ENCODE measurements at regions not wholly inside any gene's neighbourhood (a gene's known extent, or its start where the extent isn't known, plus 50 kb on each side); places are given as distances from the start of the nearest gene placed in this dataset.

GRCh38 chr1:177615251-177615650, 354.6 kb downstream of the SEC16B start:
- Histone ChIP-seq H3K27me3 (no peaks in the 10 kb centered on the region), H3K9me3 (no peaks in the 10 kb centered on the region), H3K36me3 (no peaks in the 10 kb centered on the region), H3K4me1 (peaks cover 0 to 3% (median 0%) of the 10 kb centered on the region in 4 donors), H3K27ac (no peak overlapping the region), H3K4me3 (no peak overlapping the region)
- no peak for DNase-seq
- TF ChIP-seq CTCF (IDR thresholded peaks at IDR 0.05) (no peak), POLR2AphosphoS5 (IDR thresholded peaks at IDR 0.05) (no peak), EP300 (IDR thresholded peaks at IDR 0.05) (no peak), POLR2A (IDR thresholded peaks at IDR 0.05) (no peak)
- intact Hi-C loops (cut with DNase I): no loop called here
- 82 to 83% methylated on average over 3 of the region's 3 CpGs for WGBS, 2 donors

GRCh38 chr1:177611402-177611801, 358.5 kb downstream of the SEC16B start:
- WGBS, 2 donors: 87 to 90% methylated on average over 1 of the region's 1 CpG
- H3K4me1 ChIP-seq: peaks cover 0 to 3% (median 0%) of the 10 kb centered on the region in 4 donors
- intact Hi-C loops (cut with DNase I): no loop called here

GRCh38 chr1:177609953-177610352, 359.9 kb downstream of the SEC16B start:
- intact Hi-C loops (cut with DNase I): no loop called here
- H3K36me3 ChIP-seq: no peaks in the 10 kb centered on the region
- DNase-seq: no peak
- no peak overlapping the region for H3K4me3 ChIP-seq
- H3K9me3 ChIP-seq: peaks cover 0 to under 1% (median 0%) of the 10 kb centered on the region in 4 donors
- H3K27ac ChIP-seq: no peak overlapping the region
- WGBS, 2 donors: 85 to 86% methylated on average over 2 of the region's 2 CpGs
- H3K4me1 ChIP-seq: peaks cover 0 to 3% (median 0%) of the 10 kb centered on the region in 4 donors
- no peaks in the 10 kb centered on the region for H3K27me3 ChIP-seq
- TF ChIP-seq POLR2AphosphoS5 (IDR thresholded peaks at IDR 0.05): no peak
- no peak for TF ChIP-seq CTCF (IDR thresholded peaks at IDR 0.05)
- TF ChIP-seq EP300 (IDR thresholded peaks at IDR 0.05): no peak
- TF ChIP-seq POLR2A (IDR thresholded peaks at IDR 0.05): no peak

More at GRCh38 chr1:177611402-177611801, 358.5 kb downstream of the SEC16B start:
- no peak for DNase-seq
- Histone ChIP-seq H3K27ac (no peak overlapping the region), H3K36me3 (no peaks in the 10 kb centered on the region), H3K9me3 (no peaks in the 10 kb centered on the region), H3K27me3 (no peaks in the 10 kb centered on the region), H3K4me3 (no peak overlapping the region)
- TF ChIP-seq CTCF (IDR thresholded peaks at IDR 0.05) (no peak), EP300 (IDR thresholded peaks at IDR 0.05) (no peak), POLR2A (IDR thresholded peaks at IDR 0.05) (no peak), POLR2AphosphoS5 (IDR thresholded peaks at IDR 0.05) (peak in 1 of 4 donors; percentile 45)

- no peak for DNase-seq
- 84 to 85% methylated on average over 1 of the region's 1 CpG for whole genome bisulfite sequencing, 2 donors
- no peaks in the 10 kb centered on the region for H3K36me3 ChIP-seq
- H3K4me1 ChIP-seq: no peaks in the 10 kb centered on the region
- no peak overlapping the region for H3K27ac ChIP-seq
- intact Hi-C loops (cut with DNase I): no loop called here
- H3K27me3 ChIP-seq: no peaks in the 10 kb centered on the region
- H3K9me3 ChIP-seq: peaks cover 0 to 2% (median 0%) of the 10 kb centered on the region in 4 donors
- TF ChIP-seq EP300 (IDR thresholded peaks at IDR 0.05) (no peak), POLR2AphosphoS5 (IDR thresholded peaks at IDR 0.05) (no peak), CTCF (IDR thresholded peaks at IDR 0.05) (no peak), POLR2A (IDR thresholded peaks at IDR 0.05) (no peak)
- H3K4me3 ChIP-seq: no peak overlapping the region
Measured at GRCh38 chr1:177600936-177601335, 368.9 kb downstream of the SEC16B start.

- no peaks in the 10 kb centered on the region for H3K4me1 ChIP-seq
- no peak overlapping the region for H3K4me3 ChIP-seq
- H3K27me3 ChIP-seq: no peaks in the 10 kb centered on the region
- peaks cover 0 to 2% (median 0%) of the 10 kb centered on the region in 4 donors for H3K9me3 ChIP-seq
- H3K27ac ChIP-seq: no peak overlapping the region
- intact Hi-C loops (cut with DNase I): no loop called here
- no peaks in the 10 kb centered on the region for H3K36me3 ChIP-seq
- WGBS, 2 donors: 58 to 63% methylated on average over 2 of the region's 2 CpGs
- DNase-seq: no peak
- TF ChIP-seq POLR2A (IDR thresholded peaks at IDR 0.05) (no peak), CTCF (IDR thresholded peaks at IDR 0.05) (no peak), EP300 (IDR thresholded peaks at IDR 0.05) (no peak), POLR2AphosphoS5 (IDR thresholded peaks at IDR 0.05) (no peak)
Measured at GRCh38 chr1:177600321-177600720, 369.5 kb downstream of the SEC16B start.
